ENCODE measurements at regions not wholly inside any gene's neighbourhood (a gene's known extent, or its start where the extent isn't known, plus 50 kb on each side); places are given as distances from the start of the nearest gene placed in this dataset.
"Not testable (repeated sequence)": the region's sequence is repeated elsewhere in the genome, so short reads cannot be mapped to it uniquely, and the experiment has no call there.

DNA sequence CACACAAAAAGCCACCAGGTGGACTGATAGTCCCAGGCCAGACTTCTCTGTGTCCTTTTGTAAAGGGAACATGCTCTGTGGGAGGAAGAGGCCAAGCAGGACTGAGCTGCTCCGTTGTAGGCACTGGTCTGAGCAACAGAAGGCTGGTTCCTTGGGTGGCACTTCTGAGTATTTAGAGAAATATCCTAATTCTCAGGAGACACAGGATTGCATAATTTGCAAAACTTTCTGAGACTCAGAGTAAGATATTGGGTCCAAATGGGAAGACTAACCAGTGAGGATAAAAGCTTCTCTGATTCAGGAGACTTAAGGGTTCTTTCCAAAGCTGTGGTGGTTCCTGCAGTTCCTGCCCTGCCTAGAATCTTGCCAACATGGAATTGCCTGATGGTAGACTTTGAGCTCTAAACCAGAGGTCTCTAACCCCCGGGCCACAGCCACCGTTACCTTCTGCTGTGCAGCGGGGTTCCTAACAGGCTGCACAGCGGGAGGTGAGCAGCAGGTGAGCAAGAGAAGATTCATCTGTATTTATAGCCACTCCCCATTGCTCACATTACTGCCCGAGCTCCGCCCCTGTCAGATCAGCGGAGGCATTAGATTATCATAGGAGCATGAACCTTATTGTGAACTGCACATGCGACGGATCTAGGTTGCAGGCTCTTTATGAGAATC is 107.0 kb downstream of the OLIG3 start:
- 93% methylated on average over 10 of the region's 10 CpGs for WGBS
- Histone ChIP-seq H3K9me3 (ENCODE audit: control insufficient read depth in 2 of 2, insufficient read depth in 1 of 2, low read length in 1 of 2) (no peaks in the 10 kb centered on the region), H3K36me3 (ENCODE audit: control insufficient read depth in 2 of 2, insufficient read depth in 2 of 2, low read length in 1 of 2) (no peaks in the 10 kb centered on the region), H3K4me1 (ENCODE audit: control insufficient read depth in 2 of 2, insufficient read depth in 2 of 2, low read length in 2 of 2) (peaks cover 0 to 23% of the 10 kb centered on the region in 2 donors), H3K27ac (ENCODE audit: low read depth in 1 of 2, low read length in 1 of 2) (no peak overlapping the region), H3K4me3 (ENCODE audit: low read length in 2 of 2) (no peak overlapping the region), H3K27me3 (ENCODE audit: control insufficient read depth in 2 of 2, insufficient read depth in 1 of 2, low read length in 1 of 2) (no peaks in the 10 kb centered on the region)
- no peak for DNase-seq (ENCODE audit: low read depth in 6 of 9, low spot score in 9 of 9)

DNA sequence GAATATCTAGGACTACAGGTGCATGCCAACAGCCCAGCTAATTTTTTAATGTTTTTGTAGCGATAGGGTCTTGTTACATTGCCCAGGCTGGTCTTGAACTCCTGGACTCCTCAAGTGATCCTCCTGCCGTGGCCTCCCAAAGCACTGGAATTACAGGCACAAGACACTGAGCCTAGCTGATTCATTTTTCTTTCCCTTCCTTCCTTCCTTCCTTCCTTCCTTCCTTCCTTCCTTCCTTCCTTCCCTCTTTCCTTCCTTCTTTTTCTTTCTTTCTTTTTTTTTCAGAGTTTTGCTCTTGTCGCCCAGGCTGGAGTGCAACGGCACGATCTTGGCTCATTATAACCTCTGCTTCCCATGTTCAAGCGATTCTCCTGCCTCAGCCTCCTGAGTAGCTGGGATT is 110.9 kb downstream of the OLIG3 start:
- H3K4me3 ChIP-seq (ENCODE audit: low read length in 2 of 2); DNase-seq (ENCODE audit: low read depth in 6 of 9, low spot score in 9 of 9); H3K9me3 ChIP-seq (ENCODE audit: control insufficient read depth in 2 of 2, insufficient read depth in 1 of 2, low read length in 1 of 2); H3K27me3 ChIP-seq (ENCODE audit: control insufficient read depth in 2 of 2, insufficient read depth in 1 of 2, low read length in 1 of 2); H3K27ac ChIP-seq (ENCODE audit: low read depth in 1 of 2, low read length in 1 of 2); H3K36me3 ChIP-seq (ENCODE audit: control insufficient read depth in 2 of 2, insufficient read depth in 2 of 2, low read length in 1 of 2); H3K4me1 ChIP-seq (ENCODE audit: control insufficient read depth in 2 of 2, insufficient read depth in 2 of 2, low read length in 2 of 2): not testable (repeated sequence)
- WGBS = 97% methylated on average over 6 of the region's 6 CpGs

- Histone ChIP-seq H3K27me3 (ENCODE audit: control insufficient read depth in 2 of 2, insufficient read depth in 1 of 2, low read length in 1 of 2) (no peaks in the 10 kb centered on the region), H3K9me3 (ENCODE audit: control insufficient read depth in 2 of 2, insufficient read depth in 1 of 2, low read length in 1 of 2) (no peaks in the 10 kb centered on the region), H3K4me3 (ENCODE audit: low read length in 2 of 2) (no peak overlapping the region), H3K4me1 (ENCODE audit: control insufficient read depth in 2 of 2, insufficient read depth in 2 of 2, low read length in 2 of 2) (no peaks in the 10 kb centered on the region), H3K27ac (ENCODE audit: low read depth in 1 of 2, low read length in 1 of 2) (no peak overlapping the region), H3K36me3 (ENCODE audit: control insufficient read depth in 2 of 2, insufficient read depth in 2 of 2, low read length in 1 of 2) (no peaks in the 10 kb centered on the region)
- 97% methylated on average over 2 of the region's 2 CpGs for WGBS
- DNase-seq (ENCODE audit: low read depth in 6 of 9, low spot score in 9 of 9) = no peak
These were observed 116.2 kb downstream of the OLIG3 start for GRCh38 chr6:137378090-137378369.

DNA sequence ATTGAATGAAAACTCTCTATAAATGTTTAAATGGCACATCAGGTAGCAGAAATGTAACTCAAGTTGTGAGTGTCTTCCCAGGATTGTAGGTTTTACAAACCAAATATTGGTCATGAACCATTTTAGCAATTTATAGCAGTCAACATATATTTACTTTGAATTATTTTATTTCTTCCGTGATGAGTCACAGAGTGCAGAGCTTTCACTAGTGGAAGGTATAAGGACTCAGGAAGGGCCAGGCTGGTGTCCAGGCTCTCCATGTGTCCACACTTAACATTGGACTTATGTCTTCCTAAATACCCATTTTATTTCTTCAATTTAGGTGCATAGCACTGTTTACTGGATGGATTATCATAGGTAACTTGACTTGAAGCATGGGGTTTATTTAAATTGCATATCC is 120.9 kb downstream of the OLIG3 start:
- Histone ChIP-seq H3K4me3 (ENCODE audit: low read length in 2 of 2) (no peak overlapping the region), H3K36me3 (ENCODE audit: control insufficient read depth in 2 of 2, insufficient read depth in 2 of 2, low read length in 1 of 2) (no peaks in the 10 kb centered on the region), H3K27me3 (ENCODE audit: control insufficient read depth in 2 of 2, insufficient read depth in 1 of 2, low read length in 1 of 2) (no peaks in the 10 kb centered on the region), H3K9me3 (ENCODE audit: control insufficient read depth in 2 of 2, insufficient read depth in 1 of 2, low read length in 1 of 2) (no peaks in the 10 kb centered on the region), H3K27ac (ENCODE audit: low read depth in 1 of 2, low read length in 1 of 2) (no peak overlapping the region), H3K4me1 (ENCODE audit: control insufficient read depth in 2 of 2, insufficient read depth in 2 of 2, low read length in 2 of 2) (no peaks in the 10 kb centered on the region)
- no peak for DNase-seq (ENCODE audit: low read depth in 6 of 9, low spot score in 9 of 9)
- WGBS = 100% methylated on average over 1 of the region's 1 CpG

DNA sequence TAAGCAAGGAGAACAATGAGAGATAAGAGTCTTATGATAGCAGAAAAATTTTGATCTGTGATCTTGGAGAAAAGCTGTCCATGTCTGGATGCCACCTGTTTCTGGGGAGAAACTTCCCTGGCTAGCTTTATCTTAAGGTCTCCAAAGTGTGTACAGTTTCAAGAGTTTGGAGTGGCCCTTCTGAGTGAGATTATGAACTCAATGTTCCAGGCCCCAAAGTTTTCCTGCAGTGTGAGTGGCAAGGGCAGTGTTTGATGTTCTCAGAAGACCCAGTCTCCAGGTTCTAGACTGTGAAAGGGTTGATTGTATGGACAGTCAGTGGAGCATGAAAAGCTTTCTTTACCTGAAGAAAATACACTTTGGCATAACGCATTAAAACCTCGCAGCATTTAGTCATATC is 121.7 kb downstream of the OLIG3 start:
- Histone ChIP-seq H3K4me3 (ENCODE audit: low read length in 2 of 2) (no peak overlapping the region), H3K27ac (ENCODE audit: low read depth in 1 of 2, low read length in 1 of 2) (no peak overlapping the region), H3K4me1 (ENCODE audit: control insufficient read depth in 2 of 2, insufficient read depth in 2 of 2, low read length in 2 of 2) (no peaks in the 10 kb centered on the region), H3K27me3 (ENCODE audit: control insufficient read depth in 2 of 2, insufficient read depth in 1 of 2, low read length in 1 of 2) (no peaks in the 10 kb centered on the region), H3K36me3 (ENCODE audit: control insufficient read depth in 2 of 2, insufficient read depth in 2 of 2, low read length in 1 of 2) (no peaks in the 10 kb centered on the region), H3K9me3 (ENCODE audit: control insufficient read depth in 2 of 2, insufficient read depth in 1 of 2, low read length in 1 of 2) (no peaks in the 10 kb centered on the region)
- DNase-seq (ENCODE audit: low read depth in 6 of 9, low spot score in 9 of 9) = no peak
- 98% methylated on average over 2 of the region's 2 CpGs for WGBS

GRCh38 chr6:137371634-137372016 is 122.6 kb downstream of the OLIG3 start:
- WGBS = 97% methylated on average over 4 of the region's 4 CpGs
- H3K36me3 ChIP-seq (ENCODE audit: control insufficient read depth in 2 of 2, insufficient read depth in 2 of 2, low read length in 1 of 2) = no peaks in the 10 kb centered on the region
- no peak overlapping the region for H3K4me3 ChIP-seq (ENCODE audit: low read length in 2 of 2)
- H3K9me3 ChIP-seq (ENCODE audit: control insufficient read depth in 2 of 2, insufficient read depth in 1 of 2, low read length in 1 of 2) = no peaks in the 10 kb centered on the region
- DNase-seq (ENCODE audit: low read depth in 6 of 9, low spot score in 9 of 9) = no peak
- no peaks in the 10 kb centered on the region for H3K27me3 ChIP-seq (ENCODE audit: control insufficient read depth in 2 of 2, insufficient read depth in 1 of 2, low read length in 1 of 2)
- no peak overlapping the region for H3K27ac ChIP-seq (ENCODE audit: low read depth in 1 of 2, low read length in 1 of 2)
- no peaks in the 10 kb centered on the region for H3K4me1 ChIP-seq (ENCODE audit: control insufficient read depth in 2 of 2, insufficient read depth in 2 of 2, low read length in 2 of 2)

DNA sequence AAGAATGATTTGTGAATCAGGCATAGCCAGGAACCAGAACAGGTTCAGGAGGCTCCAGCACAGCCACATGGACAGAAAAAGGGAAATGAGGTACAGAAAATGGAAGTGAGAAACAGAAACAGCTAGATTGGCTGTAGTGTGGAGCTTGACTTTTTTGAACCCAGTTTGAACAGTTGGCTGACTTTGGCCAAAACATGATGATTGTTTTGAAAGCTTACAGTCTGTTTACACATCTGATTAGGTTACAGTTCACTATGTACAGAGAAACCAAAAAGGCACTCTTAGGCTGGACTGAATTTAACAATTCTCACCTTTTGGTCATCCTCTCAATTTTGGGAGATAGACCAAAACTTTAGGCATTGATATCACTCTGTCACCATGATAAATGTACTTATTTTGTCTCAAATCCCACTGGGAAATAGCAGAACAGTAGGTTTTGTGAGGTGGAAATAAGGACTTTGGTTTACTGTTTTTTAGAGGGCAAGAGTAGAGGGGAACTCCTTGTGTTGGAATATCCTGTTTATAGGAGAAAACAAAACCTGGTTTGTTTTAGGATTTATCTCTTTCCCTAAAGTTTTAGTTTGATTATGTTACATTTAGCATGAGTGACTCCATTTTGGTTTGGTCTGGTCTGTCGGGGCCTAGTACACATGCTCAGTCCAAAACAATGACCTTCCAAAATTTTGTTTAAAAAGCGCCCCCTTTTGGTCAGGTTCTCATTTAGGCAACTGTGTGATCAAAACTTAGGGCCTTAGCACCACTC is 123.1 kb downstream of the OLIG3 start:
- no peaks in the 10 kb centered on the region for H3K4me1 ChIP-seq (ENCODE audit: control insufficient read depth in 2 of 2, insufficient read depth in 2 of 2, low read length in 2 of 2)
- no peak for DNase-seq (ENCODE audit: low read depth in 6 of 9, low spot score in 9 of 9)
- 89% methylated on average over 2 of the region's 2 CpGs for WGBS
- no peaks in the 10 kb centered on the region for H3K27me3 ChIP-seq (ENCODE audit: control insufficient read depth in 2 of 2, insufficient read depth in 1 of 2, low read length in 1 of 2)
- H3K9me3 ChIP-seq (ENCODE audit: control insufficient read depth in 2 of 2, insufficient read depth in 1 of 2, low read length in 1 of 2) = no peaks in the 10 kb centered on the region
- no peak overlapping the region for H3K4me3 ChIP-seq (ENCODE audit: low read length in 2 of 2)
- H3K36me3 ChIP-seq (ENCODE audit: control insufficient read depth in 2 of 2, insufficient read depth in 2 of 2, low read length in 1 of 2) = no peaks in the 10 kb centered on the region
- H3K27ac ChIP-seq (ENCODE audit: low read depth in 1 of 2, low read length in 1 of 2) = no peak overlapping the region

GRCh38 chr6:137369136-137369535 is 125.1 kb downstream of the OLIG3 start:
- H3K4me1 ChIP-seq (ENCODE audit: control insufficient read depth in 2 of 2, insufficient read depth in 2 of 2, low read length in 2 of 2) = peaks cover 0 to under 1% of the 10 kb centered on the region in 2 donors
- H3K4me3 ChIP-seq (ENCODE audit: low read length in 2 of 2) = no peak overlapping the region
- no peaks in the 10 kb centered on the region for H3K36me3 ChIP-seq (ENCODE audit: control insufficient read depth in 2 of 2, insufficient read depth in 2 of 2, low read length in 1 of 2)
- H3K27me3 ChIP-seq (ENCODE audit: control insufficient read depth in 2 of 2, insufficient read depth in 1 of 2, low read length in 1 of 2) = no peaks in the 10 kb centered on the region
- WGBS = 75% methylated on average over 1 of the region's 1 CpG
- no peak overlapping the region for H3K27ac ChIP-seq (ENCODE audit: low read depth in 1 of 2, low read length in 1 of 2)
- H3K9me3 ChIP-seq (ENCODE audit: control insufficient read depth in 2 of 2, insufficient read depth in 1 of 2, low read length in 1 of 2) = no peaks in the 10 kb centered on the region
- DNase-seq (ENCODE audit: low read depth in 6 of 9, low spot score in 9 of 9) = no peak

- no peak overlapping the region for H3K27ac ChIP-seq (ENCODE audit: low read depth in 1 of 2, low read length in 1 of 2)
- no peak for DNase-seq (ENCODE audit: low read depth in 6 of 9, low spot score in 9 of 9)
- 95% methylated on average over 14 of the region's 14 CpGs for WGBS
- no peaks in the 10 kb centered on the region for H3K9me3 ChIP-seq (ENCODE audit: control insufficient read depth in 2 of 2, insufficient read depth in 1 of 2, low read length in 1 of 2)
- H3K36me3 ChIP-seq (ENCODE audit: control insufficient read depth in 2 of 2, insufficient read depth in 2 of 2, low read length in 1 of 2) = no peaks in the 10 kb centered on the region
- H3K4me1 ChIP-seq (ENCODE audit: control insufficient read depth in 2 of 2, insufficient read depth in 2 of 2, low read length in 2 of 2) = peaks cover 0 to 11% of the 10 kb centered on the region in 2 donors
- H3K27me3 ChIP-seq (ENCODE audit: control insufficient read depth in 2 of 2, insufficient read depth in 1 of 2, low read length in 1 of 2) = no peaks in the 10 kb centered on the region
- H3K4me3 ChIP-seq (ENCODE audit: low read length in 2 of 2) = no peak overlapping the region
These were observed 128.3 kb downstream of the OLIG3 start for GRCh38 chr6:137365707-137366437.
